ENCODE measurements at regions not wholly inside any gene's neighbourhood (a gene's known extent, or its start where the extent isn't known, plus 50 kb on each side); places are given as distances from the start of the nearest gene placed in this dataset.

GRCh38 chr5:5632678-5633077 lies 210.2 kb downstream of the ICE1 start:
- TF ChIP-seq, protein P1, sequence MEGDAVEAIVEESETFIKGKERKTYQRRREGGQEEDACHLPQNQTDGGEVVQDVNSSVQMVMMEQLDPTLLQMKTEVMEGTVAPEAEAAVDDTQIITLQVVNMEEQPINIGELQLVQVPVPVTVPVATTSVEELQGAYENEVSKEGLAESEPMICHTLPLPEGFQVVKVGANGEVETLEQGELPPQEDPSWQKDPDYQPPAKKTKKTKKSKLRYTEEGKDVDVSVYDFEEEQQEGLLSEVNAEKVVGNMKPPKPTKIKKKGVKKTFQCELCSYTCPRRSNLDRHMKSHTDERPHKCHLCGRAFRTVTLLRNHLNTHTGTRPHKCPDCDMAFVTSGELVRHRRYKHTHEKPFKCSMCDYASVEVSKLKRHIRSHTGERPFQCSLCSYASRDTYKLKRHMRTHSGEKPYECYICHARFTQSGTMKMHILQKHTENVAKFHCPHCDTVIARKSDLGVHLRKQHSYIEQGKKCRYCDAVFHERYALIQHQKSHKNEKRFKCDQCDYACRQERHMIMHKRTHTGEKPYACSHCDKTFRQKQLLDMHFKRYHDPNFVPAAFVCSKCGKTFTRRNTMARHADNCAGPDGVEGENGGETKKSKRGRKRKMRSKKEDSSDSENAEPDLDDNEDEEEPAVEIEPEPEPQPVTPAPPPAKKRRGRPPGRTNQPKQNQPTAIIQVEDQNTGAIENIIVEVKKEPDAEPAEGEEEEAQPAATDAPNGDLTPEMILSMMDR (IDR thresholded peaks at IDR 0.05), result no peak
- TF ChIP-seq POLR2A (IDR thresholded peaks at IDR 0.05), result no peak
